DMS114 treated with DMSO at 0.1 percent for 48 hours (cell line): ENCODE measurements at regions not wholly inside any gene's neighbourhood (a gene's known extent, or its start where the extent isn't known, plus 50 kb on each side); places are given as distances from the start of the nearest gene placed in this dataset.

ENCODE experiments used
- DNase-seq: peaks from one replicate; lab custom pipeline; 2025; ENCODE audit not compliant: unreplicated experiment; lab: John Stamatoyannopoulos, UW

DNA sequence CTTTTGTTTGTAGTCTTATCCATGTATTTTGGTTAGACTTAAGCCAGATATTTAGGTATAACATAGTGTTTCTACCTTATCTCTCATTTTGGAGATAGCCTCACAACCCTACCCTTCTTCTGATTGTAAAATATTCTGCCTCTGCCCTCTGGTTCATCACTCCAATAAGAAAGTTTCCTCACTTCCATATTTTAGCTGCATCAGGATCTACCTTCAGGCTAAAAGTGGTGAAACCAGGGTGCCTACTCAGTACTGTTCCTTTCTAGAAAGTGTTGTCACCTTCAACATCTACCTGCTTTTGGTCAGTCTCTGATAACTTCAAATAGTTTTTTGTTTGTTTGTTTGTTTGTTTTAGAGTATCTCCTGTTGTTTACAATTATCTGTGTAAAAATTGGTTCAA is 294.6 kb downstream of the ANXA1 start:
- no peak for DNase-seq

DNA sequence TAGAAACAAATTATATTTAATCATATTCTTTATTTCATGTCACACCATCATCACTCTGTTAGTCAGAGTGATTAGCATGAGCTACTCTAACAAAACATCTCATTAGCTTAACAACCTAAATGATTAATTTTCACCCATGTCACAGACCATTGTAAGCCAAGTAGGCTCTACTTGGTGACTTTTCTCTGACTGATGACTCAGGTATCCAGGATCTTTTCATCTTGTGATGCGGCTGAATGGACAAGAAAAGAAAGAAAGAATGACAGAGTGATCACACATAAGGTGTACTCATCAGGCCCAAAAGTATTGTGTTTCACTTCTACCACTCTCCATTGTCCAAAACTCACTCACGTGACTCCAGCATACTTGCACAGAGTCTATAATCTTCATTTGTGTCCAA is 299.3 kb downstream of the ANXA1 start:
- no peak for DNase-seq

DNA sequence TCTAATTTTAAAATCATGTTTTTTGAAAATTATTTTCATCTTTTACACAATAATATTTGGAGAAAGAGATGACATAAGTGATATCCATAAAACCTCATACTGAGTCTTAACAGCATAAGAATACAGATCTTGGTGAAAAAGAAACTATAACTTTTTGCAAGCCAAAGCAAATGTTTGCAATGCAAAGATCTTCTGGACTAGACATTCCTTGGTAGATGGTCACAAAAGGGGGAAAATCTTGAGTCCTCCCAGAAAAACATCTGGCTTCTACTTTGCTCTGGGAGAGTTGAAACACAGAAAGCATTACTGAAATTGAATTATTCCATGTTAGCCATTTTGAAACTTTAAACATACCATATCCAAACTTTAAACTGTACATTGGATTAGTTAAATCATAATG is 308.2 kb downstream of the ANXA1 start:
- DNase-seq = no peak

DNA sequence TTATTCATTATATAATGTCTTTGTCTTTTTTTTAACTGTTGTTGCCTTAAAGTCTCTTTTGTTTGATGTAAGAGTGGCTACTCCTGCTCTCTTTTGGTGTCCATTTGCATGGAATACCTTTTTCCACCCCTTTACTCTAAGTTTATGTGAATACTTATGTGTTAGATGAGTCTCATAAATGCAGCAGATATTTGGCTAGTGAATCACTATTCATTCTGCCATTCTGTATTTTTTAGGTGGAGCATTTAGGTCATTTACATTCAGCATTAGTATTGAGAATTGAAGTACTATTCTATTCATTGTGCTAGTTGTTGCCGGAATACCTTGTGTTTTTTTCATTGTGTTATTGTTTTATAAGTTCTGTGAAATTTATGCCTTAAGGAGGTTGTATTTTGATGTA is 317.1 kb downstream of the ANXA1 start:
- no peak for DNase-seq

DNA sequence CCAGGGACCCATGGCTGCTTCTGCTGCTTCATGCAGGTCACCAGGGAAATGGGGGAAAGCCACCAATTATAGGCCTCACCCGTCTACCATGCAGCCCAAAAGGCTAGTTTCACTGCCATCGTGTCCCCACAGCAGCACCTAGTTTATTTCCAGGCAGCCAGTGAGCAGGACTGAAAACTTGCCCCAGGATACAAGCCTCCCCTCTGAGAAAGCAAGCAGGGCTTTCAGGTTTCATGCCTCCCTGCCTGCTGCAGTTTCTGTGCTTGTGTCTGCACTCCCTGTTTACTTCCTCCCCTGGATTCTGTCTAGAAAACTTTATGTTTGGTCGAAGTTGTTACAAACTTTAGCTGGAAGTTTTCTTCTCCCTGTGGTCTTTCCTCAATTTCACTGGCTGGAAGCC is 319.1 kb downstream of the ANXA1 start:
- DNase-seq = no peak

DNA sequence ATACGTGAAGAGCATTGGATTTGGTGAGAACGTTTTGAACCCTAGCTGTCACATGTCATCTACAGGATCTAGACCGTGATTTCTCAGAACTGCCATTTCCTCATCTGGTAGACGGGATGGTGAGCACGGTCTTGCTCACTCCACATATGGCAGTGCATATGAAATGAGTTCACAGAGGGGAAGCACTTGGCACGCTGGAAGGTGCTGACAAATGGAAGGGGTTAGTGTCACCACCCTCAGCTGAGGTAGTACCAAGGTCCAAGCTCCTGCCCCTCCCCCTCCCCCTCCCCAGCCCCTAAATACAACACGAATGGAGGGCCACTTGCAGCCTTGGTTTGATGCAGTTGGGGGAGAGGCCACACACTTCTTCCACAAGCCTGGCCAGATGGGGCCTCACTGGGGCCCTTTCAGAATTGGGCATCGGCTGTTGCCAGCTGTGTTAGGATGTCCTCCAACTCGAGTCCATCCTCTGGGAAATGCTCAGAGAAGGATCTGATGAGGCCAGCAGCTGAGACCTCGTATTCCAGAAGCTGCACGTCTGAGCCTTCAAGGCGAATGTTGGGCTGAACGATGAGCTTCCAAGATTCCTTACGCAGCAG is 322.4 kb downstream of the ANXA1 start:
- DNase-seq = no peak

DNA sequence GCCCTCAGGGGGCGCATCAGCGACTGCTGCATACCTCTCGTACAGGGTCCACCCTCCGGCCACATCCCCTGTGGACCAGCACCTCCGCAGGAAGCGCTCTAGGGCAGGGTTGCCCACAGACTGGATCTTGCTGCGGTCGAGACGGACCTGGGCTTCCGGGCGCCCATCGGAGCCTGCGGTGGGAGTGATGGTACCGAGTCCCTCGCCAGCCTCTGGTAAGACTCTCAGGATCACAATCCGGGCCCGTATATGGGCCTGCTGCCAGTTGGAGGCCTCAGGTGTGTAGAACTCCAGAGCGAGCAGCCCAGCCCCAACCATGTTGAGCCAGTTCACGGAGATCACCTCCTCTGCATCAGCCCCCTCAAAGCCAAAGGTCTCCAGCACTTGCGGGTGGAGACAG is 323.0 kb downstream of the ANXA1 start:
- no peak for DNase-seq

DNA sequence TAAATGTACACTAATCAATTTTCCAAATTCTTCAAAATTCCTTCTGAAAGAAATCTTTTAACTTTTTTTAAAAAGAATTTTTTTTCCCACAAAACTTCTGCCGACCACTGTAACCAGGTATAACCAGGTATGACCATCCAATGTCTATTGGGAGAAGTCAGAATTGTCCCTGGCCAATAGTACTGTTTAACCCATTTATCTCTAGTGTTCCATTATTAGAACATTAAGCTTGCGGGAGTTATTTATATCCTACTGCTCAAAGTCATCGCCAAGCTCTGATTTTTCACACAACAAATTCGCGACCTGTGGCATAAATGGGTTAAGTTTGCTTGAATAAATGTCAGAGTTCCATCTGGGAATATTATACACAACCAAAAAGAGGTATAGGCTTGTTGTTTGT is 343.2 kb downstream of the ANXA1 start:
- DNase-seq = no peak

DNA sequence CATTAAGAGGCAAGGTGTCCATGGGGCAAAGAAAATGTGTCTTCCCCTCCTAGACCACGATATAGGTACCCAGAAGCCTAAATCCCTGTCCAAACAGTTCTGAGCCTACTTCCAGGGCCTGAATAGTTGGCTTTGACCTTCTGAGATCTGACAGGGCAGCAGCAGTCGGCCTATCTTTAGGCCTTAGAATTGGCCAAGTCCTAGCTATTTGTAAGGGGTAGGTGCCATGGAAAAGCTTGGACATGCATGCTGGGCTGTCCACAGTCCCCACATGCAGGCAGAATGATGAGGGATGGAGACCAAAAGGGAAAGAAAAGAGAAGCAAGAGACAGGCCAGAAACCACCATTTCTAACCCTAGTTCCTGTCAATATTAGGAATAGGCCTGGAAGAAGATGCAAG is 346.1 kb downstream of the ANXA1 start:
- DNase-seq = no peak

DNA sequence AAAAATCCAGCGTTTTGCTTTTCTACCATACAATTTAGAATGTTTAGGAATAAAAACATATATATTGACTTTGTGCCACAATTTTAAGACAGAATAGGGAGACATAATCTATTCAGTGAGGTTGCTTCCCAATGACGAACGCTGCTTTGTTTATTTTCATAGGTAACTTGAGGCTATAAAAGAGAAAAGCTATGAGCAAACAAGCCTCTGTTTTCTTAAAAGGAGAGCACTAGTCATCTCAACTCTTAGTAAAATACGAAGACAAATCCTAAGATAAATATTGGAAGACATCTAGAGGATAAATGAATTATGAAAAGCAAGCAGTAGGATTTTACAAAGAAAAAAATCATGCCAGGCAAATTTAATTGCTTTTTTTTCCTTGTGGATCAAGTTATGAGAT is 363.6 kb downstream of the ANXA1 start:
- no peak for DNase-seq

DNA sequence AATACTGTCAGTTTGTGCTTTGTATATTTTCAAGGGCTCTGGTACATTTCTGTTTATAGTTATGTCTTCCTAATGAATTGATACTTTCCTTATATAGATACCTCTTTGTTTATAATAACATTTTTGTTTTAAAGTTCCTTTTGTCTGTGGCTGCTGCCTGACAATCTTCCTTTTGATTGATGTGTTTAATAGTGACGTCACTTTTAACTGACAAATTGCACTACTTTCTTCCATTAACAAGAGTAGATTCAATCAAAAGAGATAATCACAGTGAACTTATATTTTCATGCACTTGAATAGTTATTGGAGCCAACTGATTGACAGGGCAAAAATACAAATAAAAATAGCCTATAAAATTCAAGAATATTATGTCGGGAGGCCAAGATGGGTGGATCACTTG is 371.7 kb downstream of the ANXA1 start:
- DNase-seq = no peak

DNA sequence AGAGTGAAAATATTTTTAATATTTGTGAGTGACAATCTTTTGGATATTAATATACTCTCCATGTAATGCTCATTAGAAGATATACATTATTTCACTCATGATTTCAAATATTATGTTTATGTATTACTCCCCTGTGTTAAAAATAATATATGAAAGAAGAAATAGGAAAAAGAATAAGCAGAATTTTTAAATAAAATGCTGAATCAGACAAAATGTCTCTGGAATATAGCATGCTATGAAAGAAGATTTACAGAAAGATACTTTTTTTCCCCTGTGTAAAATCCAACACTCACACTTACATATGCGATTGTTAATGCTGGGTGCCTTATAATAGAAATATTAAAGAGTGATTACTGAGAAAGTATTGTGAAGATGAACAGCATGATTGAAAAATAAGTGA is 373.7 kb downstream of the ANXA1 start:
- DNase-seq = no peak

DNA sequence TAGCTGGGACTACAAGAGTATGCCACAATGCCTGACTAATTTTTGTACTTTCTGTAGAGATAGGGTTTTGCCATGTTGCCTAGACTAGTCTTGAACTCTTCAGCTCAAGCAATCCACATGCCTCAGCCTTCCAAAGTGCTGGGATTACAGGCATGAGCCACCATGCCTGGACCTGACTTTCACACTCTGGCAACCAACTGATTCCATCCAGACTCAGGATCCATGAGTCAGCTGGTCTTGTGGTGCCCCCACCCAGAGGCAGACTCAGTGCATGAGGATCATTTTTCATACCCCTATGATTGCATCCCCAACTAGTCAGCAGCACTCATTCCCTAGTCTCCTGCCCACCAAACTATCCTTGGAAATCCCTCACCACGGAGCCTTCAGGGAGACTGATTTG is 375.9 kb downstream of the ANXA1 start:
- DNase-seq = no peak

DNA sequence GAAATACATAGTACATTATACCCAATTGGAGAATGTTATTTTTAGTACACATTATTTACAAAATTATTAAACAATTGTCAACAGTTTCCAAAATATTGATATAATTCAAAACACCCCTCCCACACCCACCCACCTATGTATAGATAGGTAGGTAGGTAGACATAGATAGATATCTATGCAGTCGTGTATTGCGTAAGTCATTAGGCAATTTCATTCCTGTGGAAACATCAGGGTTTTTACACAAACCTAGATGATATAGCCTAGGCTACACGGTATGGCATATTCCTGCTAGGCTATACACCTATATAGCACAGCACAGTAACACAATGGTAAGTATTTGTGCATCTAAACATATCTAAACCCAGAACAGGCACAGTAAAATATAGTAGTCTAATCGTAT is 377.3 kb downstream of the ANXA1 start:
- DNase-seq = no peak

DNA sequence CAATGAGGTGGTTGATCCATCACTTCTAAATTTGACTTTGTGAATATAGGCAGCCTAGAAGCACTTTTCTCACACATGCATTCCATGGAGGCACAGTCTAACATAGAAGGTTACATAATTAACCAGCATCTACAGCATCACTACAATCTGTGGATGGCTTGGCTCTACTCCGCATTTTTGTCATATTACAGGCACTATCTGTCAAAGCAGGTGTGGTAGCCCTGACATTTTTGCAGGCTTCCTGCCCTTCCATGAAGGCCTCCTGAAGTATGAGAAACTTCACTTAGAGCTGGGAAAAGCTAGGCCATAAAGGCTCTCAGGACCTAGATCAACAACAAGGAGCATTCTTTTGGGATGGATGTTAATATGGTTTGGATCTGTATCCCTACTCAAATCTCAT is 378.0 kb downstream of the ANXA1 start:
- DNase-seq = no peak

DNA sequence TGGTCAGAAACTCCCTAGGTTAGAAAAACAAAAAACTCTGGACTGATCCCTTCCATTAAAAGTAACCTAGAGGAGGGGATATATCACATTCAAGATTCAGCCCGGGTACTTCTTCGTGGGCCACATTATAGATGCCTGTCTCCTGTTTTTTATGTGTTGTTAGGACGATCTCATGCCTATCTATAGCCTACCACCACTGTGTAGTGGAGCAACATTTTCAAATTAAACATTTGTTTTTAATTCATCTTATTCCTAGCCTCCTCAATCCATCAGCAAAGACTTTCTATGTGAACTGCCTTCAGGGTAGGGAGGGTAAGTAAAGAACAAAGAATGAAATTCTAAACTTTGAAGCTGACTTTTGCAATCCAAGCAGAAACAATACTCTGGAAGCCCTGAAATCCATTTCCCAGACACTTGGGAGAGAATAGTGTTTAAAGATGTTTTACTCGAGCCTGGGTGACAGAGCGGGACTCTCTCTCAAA is 379.4 kb downstream of the ANXA1 start:
- DNase-seq = no peak

DNA sequence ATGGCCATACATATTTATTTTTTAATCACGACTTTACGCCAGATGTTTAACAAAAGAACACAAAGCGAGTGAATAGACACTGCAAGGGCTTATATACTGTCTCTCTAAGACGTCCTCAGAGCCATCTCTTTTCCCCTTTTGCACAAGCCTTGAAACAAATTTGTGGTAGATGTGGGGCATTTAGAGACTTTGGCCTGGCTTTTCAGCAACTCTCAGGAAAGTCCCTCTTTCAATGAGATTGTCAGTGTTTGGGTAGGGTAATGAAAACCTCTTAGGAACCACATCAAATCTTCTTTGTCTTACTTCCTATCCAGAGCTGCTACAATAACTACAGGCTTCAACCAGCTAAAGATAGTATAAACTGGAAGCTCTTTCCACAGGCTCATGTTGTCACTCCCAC is 380.0 kb downstream of the ANXA1 start:
- no peak for DNase-seq

DNA sequence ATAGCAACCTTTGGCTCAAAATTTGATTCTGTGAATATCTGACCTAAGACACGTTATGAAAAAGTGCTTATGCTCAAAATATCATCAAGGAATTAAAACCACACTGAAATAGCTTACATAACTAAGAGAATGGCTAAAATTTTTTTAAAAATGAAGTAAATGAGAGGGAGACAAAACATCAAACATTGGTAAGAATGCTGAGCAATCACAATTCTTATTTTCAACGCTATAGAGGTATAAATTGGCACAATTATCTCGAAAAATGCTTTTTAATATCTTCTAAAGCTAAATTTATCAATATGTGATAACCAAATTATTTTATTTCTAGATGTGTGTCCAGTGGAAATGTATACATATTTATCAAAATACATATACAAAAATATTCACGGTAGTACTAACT is 381.3 kb downstream of the ANXA1 start:
- DNase-seq = no peak

DNA sequence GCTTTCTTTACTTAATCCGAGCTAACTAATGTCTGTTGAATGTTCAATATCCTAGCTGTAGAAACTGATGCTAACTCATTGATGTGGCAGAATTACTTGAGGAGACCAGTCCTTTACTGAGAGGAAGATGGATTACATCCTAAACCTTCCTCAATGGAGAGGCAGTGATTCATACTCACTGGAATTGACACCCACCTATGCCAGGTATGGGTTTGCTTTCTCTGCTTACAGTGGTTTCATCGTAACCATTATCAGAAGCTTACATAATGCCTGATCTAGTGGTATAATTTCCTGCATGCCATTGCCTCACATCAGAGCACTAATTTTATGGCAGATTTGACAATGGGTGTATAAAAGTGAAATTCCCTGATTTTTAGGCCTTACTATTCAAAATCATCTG is 384.7 kb downstream of the ANXA1 start:
- no peak for DNase-seq

DNA sequence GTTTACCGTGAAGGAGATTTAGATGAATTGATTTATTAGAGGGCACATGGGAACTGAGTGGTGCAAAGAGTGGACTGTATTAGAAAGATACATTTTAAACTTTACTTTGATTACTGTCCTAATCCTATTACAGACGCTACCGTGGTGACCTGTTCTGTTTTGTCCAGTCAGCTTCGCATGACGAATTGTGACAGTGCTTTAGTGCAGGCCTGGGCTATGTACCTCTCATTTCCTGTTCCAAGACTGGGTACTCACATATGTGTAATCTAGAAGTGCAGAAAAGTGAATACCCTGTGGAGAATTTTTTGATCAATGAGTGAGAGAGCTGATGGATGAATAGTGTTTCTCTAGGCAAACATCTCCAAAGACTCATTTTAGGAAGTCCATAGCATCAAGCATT is 385.9 kb downstream of the ANXA1 start:
- no peak for DNase-seq

DNA sequence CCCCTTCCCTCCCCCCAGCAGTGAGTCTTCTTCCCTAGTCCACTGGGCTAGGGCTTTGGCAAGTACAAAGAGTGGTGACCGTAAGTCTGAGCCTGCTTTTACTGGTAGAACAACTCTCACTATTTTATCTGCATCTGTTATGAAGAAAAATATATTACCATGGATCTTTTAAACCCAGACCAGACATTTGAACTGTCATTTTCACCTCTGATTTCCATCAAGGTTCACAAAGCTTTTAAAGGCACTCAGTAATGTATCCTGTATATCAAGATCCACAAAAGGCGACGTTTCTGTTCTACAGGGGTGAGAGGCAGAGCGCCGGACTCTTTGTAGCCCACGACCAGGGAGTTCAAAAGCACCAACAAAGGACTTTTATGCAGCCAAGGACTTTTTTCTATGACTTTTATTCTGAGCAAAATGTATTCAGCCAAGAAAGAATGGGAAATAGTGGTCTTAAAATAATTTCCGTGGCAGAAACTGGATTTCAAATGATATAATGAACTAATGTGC is 388.3 kb downstream of the ANXA1 start:
- no peak for DNase-seq

DNA sequence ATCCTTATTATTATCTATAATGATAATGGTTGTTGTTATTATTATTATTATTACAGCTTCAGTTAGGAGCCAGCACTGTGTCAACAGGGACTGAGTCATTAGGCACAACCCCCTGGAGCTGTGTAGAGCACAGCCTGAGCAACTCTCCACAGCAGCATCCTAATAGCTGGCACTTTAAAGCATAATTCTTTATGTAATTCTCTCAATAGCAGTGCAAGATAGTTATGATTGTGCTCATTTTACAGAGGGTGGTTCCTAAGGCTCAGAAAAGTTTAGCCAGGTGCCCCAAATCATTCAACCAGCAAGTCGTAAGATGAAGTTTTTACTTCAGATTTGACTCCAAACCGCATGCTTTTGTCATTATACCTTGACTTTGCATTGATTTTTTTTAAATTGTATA is 390.3 kb downstream of the ANXA1 start:
- DNase-seq = no peak

DNA sequence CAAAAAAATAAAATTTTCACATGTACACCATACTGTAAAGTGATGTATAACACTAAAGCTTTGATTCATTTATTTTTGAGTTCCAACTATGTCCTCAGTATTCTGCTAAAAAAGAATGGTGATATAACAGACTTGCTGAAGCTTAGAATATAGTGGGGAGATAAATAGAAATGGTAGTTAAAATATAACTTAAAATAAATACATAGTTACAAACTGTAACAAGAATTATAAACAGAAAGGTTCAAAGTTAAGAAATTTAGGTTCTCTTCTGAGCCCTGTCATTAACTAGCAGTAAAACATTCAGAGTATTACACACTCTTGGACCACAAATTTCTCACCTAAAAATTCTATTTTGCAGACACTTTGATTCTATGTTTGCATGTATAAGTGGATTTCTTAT is 392.1 kb downstream of the ANXA1 start:
- DNase-seq = no peak

DNA sequence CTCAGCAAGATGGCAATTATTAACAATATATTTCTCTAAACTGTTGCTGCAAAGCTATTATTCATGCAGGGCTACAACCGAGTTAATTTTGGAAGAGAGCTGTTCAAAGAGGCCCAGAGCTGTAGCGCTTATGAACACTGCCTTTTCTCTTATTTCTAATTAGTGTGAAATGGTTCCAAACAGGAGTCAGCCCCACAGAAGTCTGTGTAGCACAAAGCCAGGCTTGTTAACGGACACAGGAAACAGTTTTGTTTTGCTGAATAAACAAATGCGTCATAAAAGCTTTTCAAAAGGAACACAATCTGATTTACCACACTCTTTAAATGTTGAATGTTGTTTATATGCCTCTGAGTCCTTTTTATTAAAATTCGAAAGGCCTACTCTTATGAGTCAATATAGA is 396.5 kb downstream of the ANXA1 start:
- no peak for DNase-seq
